ENCODE measurements at regions not wholly inside any gene's neighbourhood (a gene's known extent, or its start where the extent isn't known, plus 50 kb on each side); places are given as distances from the start of the nearest gene placed in this dataset.

DNA sequence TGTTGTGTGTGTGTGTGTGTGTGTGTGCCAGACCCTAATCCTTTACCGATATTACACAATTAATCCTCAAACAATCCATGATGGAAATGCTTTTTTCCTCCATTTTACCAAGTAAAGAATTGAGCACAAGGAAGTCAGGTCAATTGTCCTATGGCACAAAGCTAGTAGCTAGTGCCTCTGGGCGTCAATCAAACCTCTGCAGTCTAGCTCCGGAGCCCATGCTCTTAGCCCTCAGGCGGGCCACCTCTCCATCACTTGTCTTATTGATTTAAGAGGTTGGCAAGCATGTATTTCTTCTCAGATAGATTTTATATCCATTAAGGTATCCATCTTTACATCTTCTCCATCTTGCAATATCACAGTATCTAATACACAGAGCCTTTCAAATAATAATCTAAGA is 886.6 kb downstream of the TBL1XR1 start:
- peaks cover 31% of the 10 kb centered on the region; the same call in 1 of the 2 replicates for H3K79me2 ChIP-seq (ENCODE audit: insufficient read depth, low read length)
- no peaks in the 10 kb centered on the region for H3K4me1 ChIP-seq (ENCODE audit: insufficient read depth, low read length)
- no peak overlapping the region for H3T11ph ChIP-seq (ENCODE audit: low read length)
- H3K4me2 ChIP-seq (ENCODE audit: insufficient read depth, insufficient read length, low read length): no peak overlapping the region
- no peak overlapping the region for H2AK5ac ChIP-seq (ENCODE audit: insufficient read length, low read length)
- H3K4ac ChIP-seq (ENCODE audit: low read depth, low read length): no peak overlapping the region
- H4K20me1 ChIP-seq (ENCODE audit: control insufficient read depth, insufficient read depth, insufficient read length): no peaks in the 10 kb centered on the region
- no peak overlapping the region for H2BK12ac ChIP-seq (ENCODE audit: insufficient read length, low read depth, low read length)
- H3K23me2 ChIP-seq (ENCODE audit: insufficient read length, low read depth, low read length, poor library complexity, severe bottlenecking): no peaks in the 10 kb centered on the region
- no peaks in the 10 kb centered on the region for H3K27me3 Mint-ChIP-seq (ENCODE audit: low read depth)
- H3K79me1 ChIP-seq (ENCODE audit: insufficient read depth, low read depth, low read length, poor library complexity, severe bottlenecking): peaks cover 3% of the 10 kb centered on the region
- no peak overlapping the region for H3K23ac ChIP-seq (ENCODE audit: insufficient read length, low read depth, low read length)
- no peak for DNase-seq
- H3K27me3 ChIP-seq (ENCODE audit: insufficient read depth, low read length): no peaks in the 10 kb centered on the region
- WGBS (ENCODE audit: extremely low coverage, insufficient read length, low lambda C conversion rate): no CpG with 5 or more reads among the region's 4 CpGs
- no peak overlapping the region for H3K9ac ChIP-seq (ENCODE audit: extremely low read depth, insufficient read length, low read length)
- H4K8ac ChIP-seq (replicated peaks; ENCODE audit: insufficient read length, low read depth, low read length): no peak overlapping the region
- H3K4me1 Mint-ChIP-seq: peaks cover 31 to 55% of the 10 kb centered on the region in 2 experiments
- no peak overlapping the region; a peak in 1 of 7 replicates for H3K27ac Mint-ChIP-seq
- H2BK120ac ChIP-seq (ENCODE audit: low read depth, low read length, poor library complexity, severe bottlenecking): no peak overlapping the region
- H4K5ac ChIP-seq (ENCODE audit: insufficient read length, low read depth, low read length): no peak overlapping the region
- H2AFZ ChIP-seq (ENCODE audit: low read length): no peak overlapping the region
- H3K36me3 Mint-ChIP-seq (ENCODE audit: insufficient read depth in 1 of 3, low read depth in 3 of 3): peaks cover 28 to 53% (median 47%) of the 10 kb centered on the region in 3 experiments
- TF ChIP-seq, protein P1, sequence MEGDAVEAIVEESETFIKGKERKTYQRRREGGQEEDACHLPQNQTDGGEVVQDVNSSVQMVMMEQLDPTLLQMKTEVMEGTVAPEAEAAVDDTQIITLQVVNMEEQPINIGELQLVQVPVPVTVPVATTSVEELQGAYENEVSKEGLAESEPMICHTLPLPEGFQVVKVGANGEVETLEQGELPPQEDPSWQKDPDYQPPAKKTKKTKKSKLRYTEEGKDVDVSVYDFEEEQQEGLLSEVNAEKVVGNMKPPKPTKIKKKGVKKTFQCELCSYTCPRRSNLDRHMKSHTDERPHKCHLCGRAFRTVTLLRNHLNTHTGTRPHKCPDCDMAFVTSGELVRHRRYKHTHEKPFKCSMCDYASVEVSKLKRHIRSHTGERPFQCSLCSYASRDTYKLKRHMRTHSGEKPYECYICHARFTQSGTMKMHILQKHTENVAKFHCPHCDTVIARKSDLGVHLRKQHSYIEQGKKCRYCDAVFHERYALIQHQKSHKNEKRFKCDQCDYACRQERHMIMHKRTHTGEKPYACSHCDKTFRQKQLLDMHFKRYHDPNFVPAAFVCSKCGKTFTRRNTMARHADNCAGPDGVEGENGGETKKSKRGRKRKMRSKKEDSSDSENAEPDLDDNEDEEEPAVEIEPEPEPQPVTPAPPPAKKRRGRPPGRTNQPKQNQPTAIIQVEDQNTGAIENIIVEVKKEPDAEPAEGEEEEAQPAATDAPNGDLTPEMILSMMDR (conservative IDR thresholded peaks at IDR 0.05): no peak
- H2BK15ac ChIP-seq (ENCODE audit: low read depth, low read length): no peak overlapping the region
- no peak overlapping the region for H3K4me3 Mint-ChIP-seq
- H3K18ac ChIP-seq (ENCODE audit: insufficient read length, low read depth, low read length): no peak overlapping the region
- no peak overlapping the region for H3K27ac ChIP-seq (ENCODE audit: insufficient read length, low read depth, low read length)
- no peak overlapping the region for H3K56ac ChIP-seq (ENCODE audit: insufficient read length, low read depth, low read length)
- H2BK20ac ChIP-seq (ENCODE audit: low read depth, low read length, poor library complexity, severe bottlenecking): no peak overlapping the region
- no peak overlapping the region for H4K91ac ChIP-seq (ENCODE audit: insufficient read length, low read depth, low read length)
- H2BK5ac ChIP-seq (ENCODE audit: insufficient read length, low read length): no peak overlapping the region
- H3K9me3 ChIP-seq (ENCODE audit: control insufficient read depth, low read depth, low read length): no peaks in the 10 kb centered on the region
- no peak overlapping the region for H3K14ac ChIP-seq (ENCODE audit: insufficient read depth, low read length)
- no peaks in the 10 kb centered on the region for H3K9me3 Mint-ChIP-seq

Measured in H9 (cell line).